ENCODE measurements at regions not wholly inside any gene's neighbourhood (a gene's known extent, or its start where the extent isn't known, plus 50 kb on each side); places are given as distances from the start of the nearest gene placed in this dataset.

- intact Hi-C loops (cut with DNase I) = no loop called here
- 83% methylated on average over 4 of the region's 4 CpGs for WGBS
- H3K27me3 ChIP-seq (ENCODE audit: control insufficient read depth, insufficient read depth) = no peaks in the 10 kb centered on the region
- no peak overlapping the region for H3K27ac ChIP-seq (ENCODE audit: low read length)
- no peak overlapping the region for H3K4me3 ChIP-seq (ENCODE audit: low read length)
- no peaks in the 10 kb centered on the region for H3K4me1 ChIP-seq (ENCODE audit: control insufficient read depth, insufficient read depth, low read length)
- no peaks in the 10 kb centered on the region for H3K9me3 ChIP-seq (ENCODE audit: control insufficient read depth, low read length)
- DNase-seq (no peak), ATAC-seq (no peak)
Observed at GRCh38 chr1:191577213-191577612, 581.0 kb upstream of the RGS18 start.

- Histone ChIP-seq H3K9me3 (ENCODE audit: control insufficient read depth, low read length) (no peaks in the 10 kb centered on the region), H3K27ac (ENCODE audit: low read length) (no peak overlapping the region), H3K4me3 (ENCODE audit: low read length) (no peak overlapping the region), H3K27me3 (ENCODE audit: control insufficient read depth, insufficient read depth) (no peaks in the 10 kb centered on the region), H3K4me1 (ENCODE audit: control insufficient read depth, insufficient read depth, low read length) (no peaks in the 10 kb centered on the region)
- peak; percentile 31 to 70 for ATAC-seq
- intact Hi-C loops (cut with DNase I) = no loop called here
- no peak for DNase-seq
- 68% methylated on average over 1 of the region's 1 CpG for WGBS
Observed at GRCh38 chr1:191578281-191578680, 580.0 kb upstream of the RGS18 start.

- intact Hi-C loops (cut with DNase I) = no loop called here
- H3K9me3 ChIP-seq (ENCODE audit: control insufficient read depth, low read length) = no peaks in the 10 kb centered on the region
- no peaks in the 10 kb centered on the region for H3K4me1 ChIP-seq (ENCODE audit: control insufficient read depth, insufficient read depth, low read length)
- no peak overlapping the region for H3K27ac ChIP-seq (ENCODE audit: low read length)
- H3K4me3 ChIP-seq (ENCODE audit: low read length) = no peak overlapping the region
- DNase-seq (no peak), ATAC-seq (peak; percentile 59 to 92)
- no peaks in the 10 kb centered on the region for H3K27me3 ChIP-seq (ENCODE audit: control insufficient read depth, insufficient read depth)
- WGBS = 62% methylated on average over 4 of the region's 4 CpGs
Observed at GRCh38 chr1:191579019-191579418, 579.2 kb upstream of the RGS18 start.

- 25% methylated on average over 1 of the region's 1 CpG for WGBS
- Histone ChIP-seq H3K27ac (ENCODE audit: low read length) (no peak overlapping the region), H3K27me3 (ENCODE audit: control insufficient read depth, insufficient read depth) (no peaks in the 10 kb centered on the region), H3K4me1 (ENCODE audit: control insufficient read depth, insufficient read depth, low read length) (no peaks in the 10 kb centered on the region), H3K4me3 (ENCODE audit: low read length) (no peak overlapping the region), H3K9me3 (ENCODE audit: control insufficient read depth, low read length) (no peaks in the 10 kb centered on the region)
- no peak for DNase-seq
- intact Hi-C loops (cut with DNase I) = no loop called here
- ATAC-seq = no peak
Observed at GRCh38 chr1:191582169-191582568, 576.1 kb upstream of the RGS18 start.

GRCh38 chr1:191585095-191585494, 573.2 kb upstream of the RGS18 start:
- ATAC-seq = no peak
- DNase-seq = no peak
- intact Hi-C loops (cut with DNase I) = no loop called here
- H3K27ac ChIP-seq (ENCODE audit: low read length) = no peak overlapping the region
- 44% methylated on average over 2 of the region's 2 CpGs for WGBS
- no peaks in the 10 kb centered on the region for H3K27me3 ChIP-seq (ENCODE audit: control insufficient read depth, insufficient read depth)
- H3K9me3 ChIP-seq (ENCODE audit: control insufficient read depth, low read length) = no peaks in the 10 kb centered on the region
- no peak overlapping the region for H3K4me3 ChIP-seq (ENCODE audit: low read length)
- H3K4me1 ChIP-seq (ENCODE audit: control insufficient read depth, insufficient read depth, low read length) = no peaks in the 10 kb centered on the region

- intact Hi-C loops (cut with DNase I) = no loop called here
- DNase-seq (no peak), ATAC-seq (no peak)
- whole genome bisulfite sequencing = 90% methylated on average over 1 of the region's 1 CpG
- no peaks in the 10 kb centered on the region for H3K9me3 ChIP-seq (ENCODE audit: control insufficient read depth, low read length)
- H3K4me1 ChIP-seq (ENCODE audit: control insufficient read depth, insufficient read depth, low read length) = no peaks in the 10 kb centered on the region
- no peak overlapping the region for H3K4me3 ChIP-seq (ENCODE audit: low read length)
- H3K27ac ChIP-seq (ENCODE audit: low read length) = no peak overlapping the region
- H3K27me3 ChIP-seq (ENCODE audit: control insufficient read depth, insufficient read depth) = no peaks in the 10 kb centered on the region
Observed at GRCh38 chr1:191588905-191589304, 569.4 kb upstream of the RGS18 start.

GRCh38 chr1:191589536-191589935, 568.7 kb upstream of the RGS18 start:
- intact Hi-C loops (cut with DNase I) = no loop called here
- WGBS = 95% methylated on average over 4 of the region's 4 CpGs
- ATAC-seq = no peak

GRCh38 chr1:191590578-191590977, 567.7 kb upstream of the RGS18 start:
- ATAC-seq (no peak), DNase-seq (no peak)
- Histone ChIP-seq H3K27ac (ENCODE audit: low read length) (no peak overlapping the region), H3K4me3 (ENCODE audit: low read length) (no peak overlapping the region), H3K27me3 (ENCODE audit: control insufficient read depth, insufficient read depth) (no peaks in the 10 kb centered on the region), H3K9me3 (ENCODE audit: control insufficient read depth, low read length) (no peaks in the 10 kb centered on the region), H3K4me1 (ENCODE audit: control insufficient read depth, insufficient read depth, low read length) (no peaks in the 10 kb centered on the region)
- intact Hi-C loops (cut with DNase I) = no loop called here
- WGBS = 62% methylated on average over 3 of the region's 3 CpGs

More at GRCh38 chr1:191589536-191589935, 568.7 kb upstream of the RGS18 start:
- no peak overlapping the region for H3K4me3 ChIP-seq (ENCODE audit: low read length)
- no peaks in the 10 kb centered on the region for H3K9me3 ChIP-seq (ENCODE audit: control insufficient read depth, low read length)
- no peak for DNase-seq
- no peaks in the 10 kb centered on the region for H3K4me1 ChIP-seq (ENCODE audit: control insufficient read depth, insufficient read depth, low read length)
- no peaks in the 10 kb centered on the region for H3K27me3 ChIP-seq (ENCODE audit: control insufficient read depth, insufficient read depth)
- H3K27ac ChIP-seq (ENCODE audit: low read length) = no peak overlapping the region

- H3K4me1 ChIP-seq (ENCODE audit: control insufficient read depth, insufficient read depth, low read length) = no peaks in the 10 kb centered on the region
- no peak overlapping the region for H3K4me3 ChIP-seq (ENCODE audit: low read length)
- no peak overlapping the region for H3K27ac ChIP-seq (ENCODE audit: low read length)
- ATAC-seq = no peak
- intact Hi-C loops (cut with DNase I) = no loop called here
- no peak for DNase-seq
- H3K27me3 ChIP-seq (ENCODE audit: control insufficient read depth, insufficient read depth) = no peaks in the 10 kb centered on the region
- no peaks in the 10 kb centered on the region for H3K9me3 ChIP-seq (ENCODE audit: control insufficient read depth, low read length)
- WGBS = 92% methylated on average over 1 of the region's 1 CpG
Observed at GRCh38 chr1:191592039-191592438, 566.2 kb upstream of the RGS18 start.

- intact Hi-C loops (cut with DNase I) = no loop called here
- Histone ChIP-seq H3K27ac (ENCODE audit: low read length) (no peak overlapping the region), H3K4me3 (ENCODE audit: low read length) (no peak overlapping the region), H3K27me3 (ENCODE audit: control insufficient read depth, insufficient read depth) (no peaks in the 10 kb centered on the region), H3K4me1 (ENCODE audit: control insufficient read depth, insufficient read depth, low read length) (no peaks in the 10 kb centered on the region), H3K9me3 (ENCODE audit: control insufficient read depth, low read length) (no peaks in the 10 kb centered on the region)
- 64% methylated on average over 2 of the region's 2 CpGs for WGBS
- ATAC-seq (no peak), DNase-seq (no peak)
Observed at GRCh38 chr1:191592907-191593306, 565.4 kb upstream of the RGS18 start.

- Histone ChIP-seq H3K9me3 (ENCODE audit: control insufficient read depth, low read length) (no peaks in the 10 kb centered on the region), H3K27me3 (ENCODE audit: control insufficient read depth, insufficient read depth) (no peaks in the 10 kb centered on the region), H3K4me1 (ENCODE audit: control insufficient read depth, insufficient read depth, low read length) (no peaks in the 10 kb centered on the region), H3K4me3 (ENCODE audit: low read length) (no peak overlapping the region), H3K27ac (ENCODE audit: low read length) (no peak overlapping the region)
- 91% methylated on average over 3 of the region's 3 CpGs for WGBS
- intact Hi-C loops (cut with DNase I) = no loop called here
- ATAC-seq (no peak), DNase-seq (peak in 1 of 3 donors; percentile 11)
Observed at GRCh38 chr1:191595170-191595569, 563.1 kb upstream of the RGS18 start.

GRCh38 chr1:191608367-191608766, 549.9 kb upstream of the RGS18 start:
- Histone ChIP-seq H3K4me3 (ENCODE audit: low read length) (no peak overlapping the region), H3K27ac (ENCODE audit: low read length) (no peak overlapping the region), H3K9me3 (ENCODE audit: control insufficient read depth, low read length) (no peaks in the 10 kb centered on the region), H3K4me1 (ENCODE audit: control insufficient read depth, insufficient read depth, low read length) (no peaks in the 10 kb centered on the region), H3K27me3 (ENCODE audit: control insufficient read depth, insufficient read depth) (no peaks in the 10 kb centered on the region)
- DNase-seq = no peak
- intact Hi-C loops (cut with DNase I) = no loop called here
- WGBS = 83% methylated on average over 4 of the region's 4 CpGs
- ATAC-seq = no peak

All from right cardiac atrium (tissue), 5 donors.